CMK (cell line): ENCODE measurements at regions not wholly inside any gene's neighbourhood (a gene's known extent, or its start where the extent isn't known, plus 50 kb on each side); places are given as distances from the start of the nearest gene placed in this dataset.
"Not testable (repeated sequence)": the region's sequence is repeated elsewhere in the genome, so short reads cannot be mapped to it uniquely, and the experiment has no call there.

Experiments used
- DNase-seq: peaks from one replicate; pipeline ENCODE4 v3.0.0-alpha.2; 2010; ENCODE audit warnings: low read depth

DNA sequence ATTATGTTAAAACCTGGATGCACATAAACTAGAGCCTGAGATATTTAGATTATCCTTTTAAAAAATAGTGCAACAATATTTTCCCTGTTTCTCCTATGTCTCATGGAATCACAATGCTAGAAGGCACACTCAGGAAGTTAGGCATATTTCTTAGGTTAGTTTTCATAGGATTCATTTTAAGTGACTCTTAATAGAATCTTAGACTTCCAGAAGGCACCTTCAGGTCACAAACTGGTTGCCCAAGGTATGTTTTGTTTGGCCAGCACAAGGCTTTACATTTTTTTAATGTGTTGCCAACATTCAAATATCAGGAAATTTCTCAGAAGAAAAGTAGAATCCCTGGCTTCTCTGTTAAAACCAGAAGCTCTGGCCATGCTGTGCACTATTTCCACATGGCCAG is 129.3 kb downstream of the LNPK start:
- no peak for DNase-seq

GRCh38 chr2:175872005-175872348 is 130.1 kb downstream of the LNPK start:
- DNase-seq, result no peak

- no peak for DNase-seq
Observed at GRCh38 chr2:175871331-175872004, 130.6 kb downstream of the LNPK start.

- DNase-seq, result no peak
Observed at GRCh38 chr2:175865716-175866115, 136.4 kb downstream of the LNPK start.

- no peak for DNase-seq
Observed at GRCh38 chr2:175864137-175864850, 137.8 kb downstream of the LNPK start.

GRCh38 chr2:175861958-175862357 is 140.1 kb downstream of the LNPK start:
- DNase-seq, result no peak

DNA sequence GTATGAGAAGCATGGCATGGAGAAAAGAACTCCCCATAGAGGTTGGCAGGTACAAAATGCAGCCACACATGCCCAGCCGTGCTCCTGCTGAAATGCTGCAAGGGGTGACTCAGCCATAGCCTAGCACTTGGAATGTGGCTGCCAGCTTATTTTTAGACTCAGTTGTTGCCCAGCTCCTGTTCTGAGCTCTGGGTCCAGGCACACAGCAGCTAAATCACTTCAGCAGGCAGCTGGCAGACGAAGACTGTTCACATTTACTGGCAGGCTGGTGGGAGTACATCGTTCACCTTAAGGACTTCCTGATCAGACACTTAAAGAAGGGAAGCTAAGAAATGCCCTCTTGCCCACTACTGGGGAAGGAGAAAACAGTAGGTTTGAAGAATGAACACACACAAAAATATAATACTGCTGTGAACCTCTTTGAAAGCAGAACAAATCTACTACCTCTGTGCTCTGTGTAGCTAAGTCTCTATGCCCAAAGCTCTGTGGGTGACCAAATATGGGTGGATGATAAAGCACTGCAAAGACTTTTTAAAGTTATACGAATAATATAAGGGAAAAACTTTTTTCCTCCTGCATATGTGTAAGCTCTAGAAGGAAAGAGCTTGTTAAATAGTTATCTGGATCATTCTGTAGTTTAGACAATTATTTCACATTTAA is 146.1 kb downstream of the LNPK start:
- DNase-seq, result no peak

DNA sequence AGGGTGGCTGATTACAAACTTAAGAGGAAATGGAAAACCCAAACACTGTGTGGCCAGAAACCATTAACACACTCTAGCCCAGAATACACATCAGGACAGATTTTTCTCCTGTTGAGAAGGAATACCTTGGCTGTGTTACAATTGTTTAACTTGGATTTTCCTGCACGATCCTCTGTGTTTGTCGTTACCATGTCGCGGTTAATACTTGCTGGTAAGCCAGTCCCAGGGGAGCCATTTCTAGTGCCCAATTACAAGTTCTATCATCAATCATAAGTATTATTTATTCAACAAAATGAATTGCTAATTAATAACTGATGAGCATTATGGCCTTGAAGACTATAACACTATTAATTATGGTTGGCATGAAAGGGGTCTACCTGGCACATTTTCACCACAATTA is 146.8 kb downstream of the LNPK start:
- no peak for DNase-seq

DNA sequence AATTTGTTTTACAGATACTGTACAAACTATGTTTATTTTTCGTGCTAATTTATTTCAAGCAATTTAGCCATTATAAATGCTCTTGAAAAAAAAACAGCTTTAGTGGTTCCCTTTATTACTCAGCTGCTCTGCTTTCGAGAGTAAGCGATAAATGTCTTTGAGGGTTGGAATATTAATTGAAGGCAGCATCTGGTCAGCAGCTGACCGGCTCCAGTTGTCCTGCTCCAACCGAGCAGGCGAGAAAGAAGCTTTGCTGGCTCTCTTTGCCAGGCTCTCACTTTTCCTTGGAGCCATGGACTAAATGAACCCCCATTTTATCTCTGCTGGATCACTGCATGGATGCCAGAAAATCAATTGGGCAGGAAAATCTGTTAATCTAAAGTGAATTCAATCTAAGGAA is 147.4 kb downstream of the LNPK start:
- no peak for DNase-seq

DNA sequence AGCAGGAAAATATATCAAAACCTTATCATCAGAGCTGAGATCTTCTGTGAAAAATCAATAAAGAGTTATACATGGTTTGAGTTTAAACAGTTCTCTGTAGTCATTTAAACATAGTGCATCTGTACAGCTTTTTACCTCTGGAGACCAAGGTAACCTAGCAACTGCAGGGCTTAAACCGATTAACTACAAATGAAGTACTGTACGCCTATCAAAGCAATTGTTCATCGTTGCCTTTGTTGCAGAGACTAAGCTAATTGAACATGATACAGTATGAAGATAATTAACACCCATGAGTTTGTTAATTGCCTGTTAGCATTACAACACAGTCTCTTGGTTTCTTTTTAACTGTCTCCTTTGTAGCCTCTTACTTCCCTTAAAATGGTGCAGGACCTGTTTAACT is 147.9 kb downstream of the LNPK start:
- no peak for DNase-seq

- DNase-seq, result no peak
Observed at GRCh38 chr2:175853616-175853890, 148.5 kb downstream of the LNPK start.

GRCh38 chr2:175852879-175853615 is 149.0 kb downstream of the LNPK start:
- no peak for DNase-seq

DNA sequence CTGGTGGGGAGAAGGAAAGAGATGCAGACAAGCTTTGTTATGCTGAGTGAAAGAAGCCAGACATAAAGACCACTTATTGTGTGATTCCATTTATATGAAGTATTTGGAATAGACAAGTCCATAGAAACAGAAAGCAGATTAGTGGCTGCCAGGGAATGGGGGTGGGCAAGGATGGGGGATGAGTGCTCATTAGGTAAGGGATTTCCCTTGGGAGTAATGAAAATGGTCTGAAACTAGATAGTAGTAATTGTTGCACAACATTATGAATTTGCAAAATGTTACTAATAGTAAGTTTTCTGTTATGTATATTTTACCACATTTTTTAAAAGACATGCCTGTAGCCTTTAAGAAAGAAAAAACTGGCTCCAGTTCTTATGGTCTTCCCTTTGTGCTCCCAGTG is 154.9 kb downstream of the LNPK start:
- no peak for DNase-seq

DNA sequence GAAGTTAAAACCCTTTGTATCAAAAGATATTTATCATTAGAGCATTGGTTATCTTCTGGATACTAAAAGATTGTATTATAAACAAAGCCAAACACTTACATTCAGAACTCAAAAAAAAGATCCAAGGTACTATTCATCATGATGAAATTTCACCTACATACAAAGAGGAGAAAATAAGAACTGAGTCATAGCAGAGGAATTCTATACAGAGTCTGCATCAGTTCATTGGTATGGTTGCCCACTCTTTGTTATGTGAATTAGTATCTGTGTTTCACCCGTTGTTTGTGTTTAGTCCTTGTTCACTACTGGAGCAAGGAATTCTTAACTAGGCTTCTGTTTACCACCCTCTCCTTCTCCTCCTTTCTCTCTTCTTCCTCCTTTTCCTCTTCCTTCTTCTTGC is 157.9 kb downstream of the LNPK start:
- no peak for DNase-seq

DNA sequence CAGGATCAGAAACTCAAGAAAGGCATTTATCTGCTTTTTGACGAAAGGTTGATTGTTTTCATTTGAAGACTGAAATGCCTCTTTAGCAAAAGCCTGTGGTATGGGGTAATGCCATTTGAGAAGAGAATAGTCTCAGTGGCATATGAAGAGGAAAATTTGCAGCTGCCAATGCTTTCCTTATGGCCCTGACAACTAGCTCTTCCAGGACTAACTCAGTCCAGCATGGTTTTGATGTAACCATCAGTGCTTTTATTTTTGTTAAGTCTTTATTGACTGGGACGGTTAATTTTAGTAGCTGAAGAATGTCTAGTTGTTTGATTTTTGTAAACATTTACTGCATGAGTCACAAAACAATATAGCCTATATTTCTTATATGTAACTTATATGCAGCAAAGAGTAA is 158.4 kb downstream of the LNPK start:
- DNase-seq, result no peak

- DNase-seq, result no peak
Observed at GRCh38 chr2:175842996-175843395, 159.1 kb downstream of the LNPK start.

DNA sequence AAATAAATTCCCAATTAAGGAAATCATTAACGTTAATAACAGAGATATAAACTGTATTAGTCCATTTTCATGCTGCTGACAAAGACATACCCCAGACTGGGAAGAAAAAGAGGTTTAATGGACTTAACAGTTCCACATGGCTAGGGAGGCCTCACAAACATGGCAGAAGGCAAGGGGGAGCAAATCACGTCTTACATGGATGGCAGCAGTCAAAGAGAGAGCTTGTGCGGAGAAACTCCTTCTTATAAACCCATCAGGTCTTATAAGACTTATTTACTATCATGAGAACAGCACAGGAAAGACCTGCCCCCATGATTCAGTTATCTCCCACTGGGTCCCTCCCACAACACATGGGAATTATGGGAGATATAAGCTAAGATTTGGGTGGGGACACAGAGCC is 161.3 kb downstream of the LNPK start:
- not testable (repeated sequence) for DNase-seq

- no peak for DNase-seq
Observed at GRCh38 chr2:175840256-175840655, 161.8 kb downstream of the LNPK start.

- DNase-seq, result no peak
Observed at GRCh38 chr2:175838979-175839378, 163.1 kb downstream of the LNPK start.

DNA sequence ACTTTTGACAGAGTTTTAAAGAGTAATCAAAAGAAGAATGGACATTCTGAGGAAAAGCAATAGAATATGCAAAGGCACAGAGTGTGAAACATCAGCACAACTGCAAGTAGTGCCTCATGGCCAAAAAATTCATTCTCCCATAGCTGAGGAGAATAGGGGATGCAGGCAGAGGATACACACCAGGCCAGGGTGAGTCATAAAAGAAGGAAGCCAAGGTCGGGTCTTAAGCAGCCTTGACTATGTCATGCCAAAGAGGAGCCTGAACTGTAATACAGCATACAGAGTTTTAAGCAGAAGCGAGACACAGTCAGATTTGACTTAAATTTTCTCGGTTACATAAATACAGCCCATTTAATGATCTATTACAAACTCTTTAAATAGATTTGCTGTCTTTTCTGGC is 165.0 kb downstream of the LNPK start:
- DNase-seq, result no peak

DNA sequence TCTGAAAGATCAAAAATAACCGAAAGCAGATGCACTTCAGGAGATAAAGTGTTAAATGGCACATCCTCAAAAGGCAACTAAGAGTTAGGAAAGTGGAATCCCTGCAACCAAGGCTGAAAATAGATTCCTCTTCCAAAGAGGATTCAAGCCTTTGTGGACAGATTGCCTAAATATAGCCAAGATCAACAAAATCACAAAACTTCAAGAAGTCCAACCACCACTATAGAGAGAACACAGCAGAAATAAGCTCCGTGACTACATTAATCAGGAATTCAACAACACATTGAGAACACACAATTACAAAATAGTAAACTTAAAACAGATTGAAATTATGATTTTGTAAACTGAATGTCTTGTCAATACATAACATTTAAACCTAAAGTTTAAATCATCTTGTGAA is 165.7 kb downstream of the LNPK start:
- DNase-seq, result no peak

GRCh38 chr2:175834477-175834876 is 167.6 kb downstream of the LNPK start:
- no peak for DNase-seq

- DNase-seq, result no peak
Observed at GRCh38 chr2:175832866-175833265, 169.2 kb downstream of the LNPK start.
